CD14-positive monocyte (primary cell): ENCODE measurements at regions not wholly inside any gene's neighbourhood (a gene's known extent, or its start where the extent isn't known, plus 50 kb on each side); places are given as distances from the start of the nearest gene placed in this dataset.

Experiments
- DNase-seq, 3 donors: peaks; one replicate each; pipeline ENCODE4 v3.0.0-alpha.2; 2011 to 2022
- H2AFZ ChIP-seq: 2 replicates; pipeline ENCODE4 v1.6.0; 2012; ENCODE audit warnings: mild to moderate bottlenecking, low read depth, low read length, inconsistent platforms; ENCODE audit not compliant: insufficient read depth, poor library complexity, severe bottlenecking
- H3K27ac ChIP-seq, 2 donors: 1 replicate in 1 of 2; 2 replicates in 1 of 2; pipeline ENCODE4 v1.5.1; 2012 to 2013; ENCODE audit warnings: low read length in 2 of 2, control low read depth in 1 of 2, inconsistent platforms in 1 of 2, low read depth in 1 of 2, mild to moderate bottlenecking in 1 of 2
- H3K27me3 ChIP-seq, 2 donors: one replicate each; pipeline versions ENCODE4 v1.6.0 to v1.6.1; 2011 to 2013; ENCODE audit warnings: low read length in 2 of 2; ENCODE audit not compliant: control insufficient read depth in 2 of 2, insufficient read depth in 2 of 2
- H3K36me3 ChIP-seq, 2 donors: replicated peaks in 1 of 2; 1 replicate in 1 of 2; 2 replicates in 1 of 2; pipeline versions ENCODE4 v1.5.1 to v1.6.1; 2012 to 2013; ENCODE audit warnings: low read length in 2 of 2, control low read depth in 1 of 2, inconsistent platforms in 1 of 2, mild to moderate bottlenecking in 1 of 2; ENCODE audit not compliant: insufficient read depth in 2 of 2, control insufficient read depth in 1 of 2
- H3K4me1 ChIP-seq, 2 donors: 1 replicate in 1 of 2; 2 replicates in 1 of 2; pipeline versions ENCODE4 v1.5.1 to v1.6.1; 2012 to 2013; ENCODE audit warnings: low read length in 2 of 2, control low read depth in 1 of 2, inconsistent platforms in 1 of 2, mild to moderate bottlenecking in 1 of 2, moderate library complexity in 1 of 2; ENCODE audit not compliant: insufficient read depth in 2 of 2, control insufficient read depth in 1 of 2
- H3K4me2 ChIP-seq: replicated peaks from 2 replicates; pipeline ENCODE3; 2012; ENCODE audit warnings: low read length, moderate library complexity, mild to moderate bottlenecking; ENCODE audit not compliant: poor library complexity, severe bottlenecking; ENCODE audit errors: extremely low read depth
- H3K4me3 ChIP-seq, 3 experiments: fragments of 200-600 bp in 1 of 3; sonication (generic) in 1 of 3; replicated peaks in 1 of 3; 1 replicate in 2 of 3; 2 replicates in 1 of 3; pipeline ENCODE4 v1.5.1; 2011 to 2013; ENCODE audit warnings: low read length in 3 of 3, mild to moderate bottlenecking in 3 of 3, control low read depth in 2 of 3, low read depth in 2 of 3, inconsistent platforms in 1 of 3, moderate library complexity in 1 of 3
- H3K79me2 ChIP-seq: 2 replicates; pipeline ENCODE4 v1.6.0; 2012; ENCODE audit warnings: mild to moderate bottlenecking, control low read depth, inconsistent platforms, low read length, moderate library complexity; ENCODE audit not compliant: insufficient read depth
- H3K9ac ChIP-seq: 2 replicates; pipeline ENCODE4 v1.6.0; 2017; ENCODE audit warnings: low read length, mild to moderate bottlenecking; ENCODE audit not compliant: insufficient read depth, poor library complexity, severe bottlenecking
- H3K9me3 ChIP-seq, 2 donors: replicated peaks in 1 of 2; 1 replicate in 1 of 2; 2 replicates in 1 of 2; pipeline versions ENCODE4 v1.5.1 to v1.6.1; 2012 to 2013; ENCODE audit warnings: low read length in 2 of 2, control low read depth in 1 of 2; ENCODE audit not compliant: control insufficient read depth in 1 of 2, insufficient read depth in 1 of 2
- H4K20me1 ChIP-seq: 2 replicates; pipeline ENCODE4 v1.6.0; 2012; ENCODE audit warnings: mild to moderate bottlenecking, low read length, control low read depth, moderate library complexity; ENCODE audit not compliant: insufficient read depth
- H3K27ac Mint-ChIP-seq, 7 donors: one replicate each; pipeline ENCODE4 v1.8.0; 2020; ENCODE audit warnings: mild to moderate bottlenecking in 7 of 7, mixed read lengths in 7 of 7, moderate library complexity in 6 of 7, inconsistent platforms in 2 of 7
- H3K27me3 Mint-ChIP-seq, 3 donors: one replicate each; pipeline ENCODE4 v1.8.0; 2021 to 2022; ENCODE audit warnings: low read depth in 3 of 3, mild to moderate bottlenecking in 3 of 3, mixed read lengths in 3 of 3, moderate library complexity in 3 of 3, inconsistent platforms in 1 of 3
- H3K36me3 Mint-ChIP-seq, 2 donors: one replicate each; pipeline ENCODE4 v1.8.0; 2020; ENCODE audit warnings: mixed read lengths in 2 of 2, inconsistent platforms in 1 of 2, mild to moderate bottlenecking in 1 of 2
- H3K4me1 Mint-ChIP-seq: one replicate; pipeline ENCODE4 v1.8.0; 2020; ENCODE audit warnings: mild to moderate bottlenecking, mixed read lengths
- H3K4me3 Mint-ChIP-seq, 2 donors: one replicate each; pipeline ENCODE4 v1.8.0; 2020; ENCODE audit warnings: mild to moderate bottlenecking in 2 of 2, mixed read lengths in 2 of 2, moderate library complexity in 1 of 2
- H3K9me3 Mint-ChIP-seq, 7 donors: one replicate each; pipeline ENCODE4 v1.8.0; 2020 to 2022; ENCODE audit warnings: mixed read lengths in 7 of 7, mild to moderate bottlenecking in 6 of 7, moderate library complexity in 6 of 7, inconsistent platforms in 2 of 7
- WGBS: methylation state at CpG from one replicate; pipeline ENCODE4 v1.1.5; 2013; ENCODE audit warnings: missing lambda C conversion rate; ENCODE audit not compliant: insufficient coverage; 5-methylcytosine and 5-hydroxymethylcytosine counted together
- intact Hi-C, 2 donors: fragments of 100-400 bp; cut with micrococcal nuclease; formaldehyde crosslinking; loops; one replicate each; pipeline versions ENCODE4 v1.15.0 to v1.15.1; 2023
- TF ChIP-seq, protein P1 (sequence below): fragments of 200-600 bp; IDR thresholded peaks from one replicate; pipeline ENCODE4 v1.8.0; 2022; ENCODE audit warnings: antibody characterized with exemption, mild to moderate bottlenecking

DNA sequence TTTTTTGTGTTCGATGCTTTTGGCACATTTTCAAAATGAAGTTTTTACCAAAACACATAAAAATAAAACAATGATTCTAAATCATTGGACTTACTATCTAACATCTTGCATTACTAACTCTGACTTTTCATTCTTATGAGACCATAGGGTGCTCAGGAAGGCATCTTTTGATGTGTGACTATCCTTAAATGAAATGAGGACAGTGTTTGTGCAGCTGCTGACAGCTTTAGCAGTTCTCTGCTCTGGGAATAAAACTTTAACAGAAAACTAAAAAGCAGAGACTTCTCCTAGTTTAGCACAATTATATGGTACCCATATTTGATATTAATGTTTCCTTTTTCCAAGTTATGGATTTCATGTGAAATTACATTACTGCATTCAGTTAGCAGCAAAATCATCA is 471.6 kb downstream of the ARL4A start:
- Histone ChIP-seq H3K27me3 (no peaks in the 10 kb centered on the region), H3K36me3 (no peaks in the 10 kb centered on the region), H3K4me2 (no peak overlapping the region), H3K27ac (no peak overlapping the region), H4K20me1 (no peaks in the 10 kb centered on the region), H3K4me1 (no peaks in the 10 kb centered on the region), H2AFZ (no peak overlapping the region), H3K79me2 (no peaks in the 10 kb centered on the region), H3K9ac (no peak overlapping the region), H3K4me3 (no peak overlapping the region), H3K9me3 (no peaks in the 10 kb centered on the region)
- Mint-ChIP-seq H3K27me3 (peaks cover 0 to 1% (median 0%) of the 10 kb centered on the region in 3 donors), H3K27ac (no peak overlapping the region), H3K4me3 (no peak overlapping the region), H3K9me3 (peaks cover 0 to 5% (median 0%) of the 10 kb centered on the region in 7 donors), H3K36me3 (no peaks in the 10 kb centered on the region), H3K4me1 (no peaks in the 10 kb centered on the region)
- WGBS: no CpG with 5 or more reads among the region's 1 CpG
- intact Hi-C loops: no loop called here
- TF ChIP-seq, protein P1, sequence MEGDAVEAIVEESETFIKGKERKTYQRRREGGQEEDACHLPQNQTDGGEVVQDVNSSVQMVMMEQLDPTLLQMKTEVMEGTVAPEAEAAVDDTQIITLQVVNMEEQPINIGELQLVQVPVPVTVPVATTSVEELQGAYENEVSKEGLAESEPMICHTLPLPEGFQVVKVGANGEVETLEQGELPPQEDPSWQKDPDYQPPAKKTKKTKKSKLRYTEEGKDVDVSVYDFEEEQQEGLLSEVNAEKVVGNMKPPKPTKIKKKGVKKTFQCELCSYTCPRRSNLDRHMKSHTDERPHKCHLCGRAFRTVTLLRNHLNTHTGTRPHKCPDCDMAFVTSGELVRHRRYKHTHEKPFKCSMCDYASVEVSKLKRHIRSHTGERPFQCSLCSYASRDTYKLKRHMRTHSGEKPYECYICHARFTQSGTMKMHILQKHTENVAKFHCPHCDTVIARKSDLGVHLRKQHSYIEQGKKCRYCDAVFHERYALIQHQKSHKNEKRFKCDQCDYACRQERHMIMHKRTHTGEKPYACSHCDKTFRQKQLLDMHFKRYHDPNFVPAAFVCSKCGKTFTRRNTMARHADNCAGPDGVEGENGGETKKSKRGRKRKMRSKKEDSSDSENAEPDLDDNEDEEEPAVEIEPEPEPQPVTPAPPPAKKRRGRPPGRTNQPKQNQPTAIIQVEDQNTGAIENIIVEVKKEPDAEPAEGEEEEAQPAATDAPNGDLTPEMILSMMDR: no peak
- no peak for DNase-seq

DNA sequence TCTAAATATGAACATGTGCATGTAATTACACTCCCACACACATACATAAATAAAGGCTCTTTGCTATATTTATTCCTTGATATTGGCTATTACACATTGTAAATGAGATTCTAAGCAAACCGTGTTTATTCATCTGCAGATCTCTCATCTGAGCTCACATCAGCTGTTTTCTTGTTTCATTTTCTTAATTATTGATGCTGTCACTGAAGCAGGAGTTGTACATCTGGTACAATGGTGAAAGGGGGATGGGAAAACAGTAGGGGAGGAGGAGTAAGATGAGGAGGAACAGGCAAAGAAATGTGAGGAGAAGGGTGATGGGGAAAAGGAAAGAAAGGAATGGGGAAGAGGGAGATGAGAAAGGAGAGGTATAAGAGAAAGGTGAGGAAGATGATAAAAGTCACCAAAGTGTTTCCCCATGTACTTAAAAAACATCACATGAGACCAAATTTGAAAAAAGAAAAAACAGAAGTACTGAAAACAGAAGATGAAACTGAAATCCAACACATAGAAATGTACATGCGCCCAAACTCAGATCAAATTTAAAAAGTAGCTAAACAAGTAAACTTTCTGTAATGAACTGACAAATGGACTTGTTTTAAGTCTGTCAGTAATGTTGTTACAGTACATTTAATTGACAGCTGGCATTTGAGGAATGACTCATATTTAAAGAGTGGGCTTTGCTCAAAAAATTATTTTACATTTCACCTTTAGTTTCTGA is 472.2 kb downstream of the ARL4A start:
- intact Hi-C loops: no loop called here
- DNase-seq: no peak
- Mint-ChIP-seq H3K4me1 (no peaks in the 10 kb centered on the region), H3K27ac (no peak overlapping the region), H3K9me3 (peaks cover 0 to 1% (median 0%) of the 10 kb centered on the region in 7 donors), H3K4me3 (no peak overlapping the region), H3K36me3 (no peaks in the 10 kb centered on the region), H3K27me3 (peaks cover 0 to 1% (median 0%) of the 10 kb centered on the region in 3 donors)
- TF ChIP-seq, protein P1: no peak
- no CpG with 5 or more reads among the region's 2 CpGs for WGBS
- H3K4me2 ChIP-seq: no peak overlapping the region
- no peak overlapping the region for H3K4me3 ChIP-seq
- H3K27ac ChIP-seq: no peak overlapping the region
- H2AFZ ChIP-seq: no peak overlapping the region
- H3K9me3 ChIP-seq: no peaks in the 10 kb centered on the region
- H3K79me2 ChIP-seq: no peaks in the 10 kb centered on the region
- no peak overlapping the region for H3K9ac ChIP-seq
- H3K27me3 ChIP-seq: no peaks in the 10 kb centered on the region
- H3K4me1 ChIP-seq: no peaks in the 10 kb centered on the region
- no peaks in the 10 kb centered on the region for H4K20me1 ChIP-seq
- no peaks in the 10 kb centered on the region for H3K36me3 ChIP-seq
